ENCODE measurements at regions not wholly inside any gene's neighbourhood (a gene's known extent, or its start where the extent isn't known, plus 50 kb on each side); places are given as distances from the start of the nearest gene placed in this dataset.
"Not testable (repeated sequence)": the region's sequence is repeated elsewhere in the genome, so short reads cannot be mapped to it uniquely, and the experiment has no call there.

DNA sequence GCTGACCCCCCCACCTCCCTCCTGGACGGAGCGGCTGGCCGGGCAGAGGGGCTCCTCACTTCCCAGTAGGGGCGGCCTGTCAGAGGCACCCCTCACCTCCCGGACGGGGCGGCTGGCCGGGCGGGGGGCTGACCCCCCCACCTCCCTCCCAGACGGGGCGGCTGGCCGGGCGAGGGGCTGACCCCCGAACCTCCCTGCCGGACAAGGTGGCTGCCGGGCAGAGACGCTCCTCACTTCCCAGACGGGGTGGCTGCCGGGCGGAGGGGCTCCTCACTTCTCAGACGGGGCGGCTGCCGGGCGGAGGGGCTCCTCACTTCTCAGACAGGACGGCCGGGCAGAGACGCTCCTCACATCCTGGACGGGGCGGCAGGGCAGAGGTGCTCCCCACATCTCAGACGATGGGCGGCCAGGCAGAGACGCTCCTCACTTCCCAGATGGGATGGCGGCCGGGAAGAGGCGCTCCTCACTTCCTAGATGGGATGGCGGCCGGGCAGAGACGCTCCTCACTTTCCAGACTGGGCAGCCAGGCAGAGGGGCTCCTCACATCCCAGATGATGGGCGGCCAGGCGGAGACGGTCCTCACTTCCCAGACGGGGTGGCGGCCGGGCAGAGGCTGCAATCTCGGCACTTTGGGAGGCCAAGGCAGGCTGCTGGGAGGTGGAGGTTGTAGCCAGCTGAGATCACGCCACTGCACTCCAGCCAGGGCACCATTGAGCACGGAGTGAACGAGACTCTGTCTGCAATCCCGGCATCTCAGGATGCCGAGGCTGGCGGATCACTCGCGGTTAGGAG is 66.2 kb upstream of the PAPPA2 start:
- DNase-seq (ENCODE audit: low spot score in 2 of 2); intact Hi-C loops (cut with DNase I; ENCODE audit: low total_unique reads); H3K36me3 ChIP-seq: not testable (repeated sequence)

DNA sequence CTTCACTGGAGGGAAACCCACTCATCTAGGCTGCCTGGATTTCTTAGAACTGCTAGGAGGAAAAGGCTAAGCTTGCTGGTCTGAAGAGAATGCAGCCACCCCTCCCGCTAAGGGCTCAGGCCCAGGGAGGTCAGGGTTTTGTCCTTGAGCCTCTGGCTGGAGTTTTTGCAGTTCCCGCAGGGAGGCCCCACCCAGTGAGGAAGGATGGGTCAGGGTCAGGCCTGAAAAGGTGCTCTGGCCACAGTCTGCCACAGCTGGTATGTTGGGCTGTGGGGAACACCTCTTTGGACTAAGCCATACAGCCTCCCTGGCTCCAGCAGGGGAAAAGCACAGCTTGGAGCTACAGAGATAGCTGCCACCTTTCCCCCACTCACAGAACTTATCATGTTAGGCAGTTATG is 71.4 kb upstream of the PAPPA2 start:
- no peak overlapping the region for H3K4me3 ChIP-seq
- H3K27me3 ChIP-seq: no peaks in the 10 kb centered on the region
- TF ChIP-seq POLR2AphosphoS5 (IDR thresholded peaks at IDR 0.05): no peak
- TF ChIP-seq, protein P1, sequence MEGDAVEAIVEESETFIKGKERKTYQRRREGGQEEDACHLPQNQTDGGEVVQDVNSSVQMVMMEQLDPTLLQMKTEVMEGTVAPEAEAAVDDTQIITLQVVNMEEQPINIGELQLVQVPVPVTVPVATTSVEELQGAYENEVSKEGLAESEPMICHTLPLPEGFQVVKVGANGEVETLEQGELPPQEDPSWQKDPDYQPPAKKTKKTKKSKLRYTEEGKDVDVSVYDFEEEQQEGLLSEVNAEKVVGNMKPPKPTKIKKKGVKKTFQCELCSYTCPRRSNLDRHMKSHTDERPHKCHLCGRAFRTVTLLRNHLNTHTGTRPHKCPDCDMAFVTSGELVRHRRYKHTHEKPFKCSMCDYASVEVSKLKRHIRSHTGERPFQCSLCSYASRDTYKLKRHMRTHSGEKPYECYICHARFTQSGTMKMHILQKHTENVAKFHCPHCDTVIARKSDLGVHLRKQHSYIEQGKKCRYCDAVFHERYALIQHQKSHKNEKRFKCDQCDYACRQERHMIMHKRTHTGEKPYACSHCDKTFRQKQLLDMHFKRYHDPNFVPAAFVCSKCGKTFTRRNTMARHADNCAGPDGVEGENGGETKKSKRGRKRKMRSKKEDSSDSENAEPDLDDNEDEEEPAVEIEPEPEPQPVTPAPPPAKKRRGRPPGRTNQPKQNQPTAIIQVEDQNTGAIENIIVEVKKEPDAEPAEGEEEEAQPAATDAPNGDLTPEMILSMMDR (IDR thresholded peaks at IDR 0.05): no peak
- TF ChIP-seq POLR2A (IDR thresholded peaks at IDR 0.05): no peak
- no peak overlapping the region for H3K27ac ChIP-seq
- DNase-seq (ENCODE audit: low spot score in 2 of 2): no peak
- H3K9me3 ChIP-seq: peaks cover 0 to 4% of the 10 kb centered on the region in 2 donors
- no peaks in the 10 kb centered on the region for H3K4me1 ChIP-seq
- intact Hi-C loops (cut with DNase I; ENCODE audit: low total_unique reads): no loop called here
- no peaks in the 10 kb centered on the region for H3K36me3 ChIP-seq

More for the DNA sequence above, 66.2 kb upstream of the PAPPA2 start:
- H3K27ac ChIP-seq, H3K4me3 ChIP-seq, H3K4me1 ChIP-seq, H3K27me3 ChIP-seq, H3K9me3 ChIP-seq: not testable (repeated sequence)

DNA sequence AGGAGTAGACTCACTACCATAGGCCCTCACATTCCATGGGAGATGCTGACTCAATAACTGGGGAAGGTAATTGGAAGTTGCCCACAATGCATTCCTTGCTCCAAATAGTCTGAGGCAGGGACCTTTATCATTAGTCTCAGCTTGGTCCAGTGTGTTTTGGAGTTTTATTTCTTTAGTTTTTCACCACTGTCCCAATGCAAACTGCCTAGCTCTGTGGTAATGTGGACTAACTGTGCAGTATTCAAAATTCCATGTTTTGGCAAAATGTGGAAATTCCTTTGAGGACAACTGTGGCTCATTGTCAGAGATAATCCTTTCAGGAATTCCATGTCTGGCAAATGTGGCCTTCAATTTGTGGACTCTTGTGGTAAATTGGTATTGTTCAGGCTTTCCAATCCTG is 78.1 kb upstream of the PAPPA2 start:
- Histone ChIP-seq H3K36me3 (no peaks in the 10 kb centered on the region), H3K4me1 (no peaks in the 10 kb centered on the region), H3K27me3 (no peaks in the 10 kb centered on the region), H3K27ac (no peak overlapping the region), H3K4me3 (no peak overlapping the region), H3K9me3 (peaks cover 0 to 7% of the 10 kb centered on the region in 2 donors)
- no peak for TF ChIP-seq POLR2A (IDR thresholded peaks at IDR 0.05)
- intact Hi-C loops (cut with DNase I; ENCODE audit: low total_unique reads): loop anchor here (5.0 kb wide), 1 partner anchor 238 kb away; no protein-coding TSS in a partner anchor
- no peak for DNase-seq (ENCODE audit: low spot score in 2 of 2)

DNA sequence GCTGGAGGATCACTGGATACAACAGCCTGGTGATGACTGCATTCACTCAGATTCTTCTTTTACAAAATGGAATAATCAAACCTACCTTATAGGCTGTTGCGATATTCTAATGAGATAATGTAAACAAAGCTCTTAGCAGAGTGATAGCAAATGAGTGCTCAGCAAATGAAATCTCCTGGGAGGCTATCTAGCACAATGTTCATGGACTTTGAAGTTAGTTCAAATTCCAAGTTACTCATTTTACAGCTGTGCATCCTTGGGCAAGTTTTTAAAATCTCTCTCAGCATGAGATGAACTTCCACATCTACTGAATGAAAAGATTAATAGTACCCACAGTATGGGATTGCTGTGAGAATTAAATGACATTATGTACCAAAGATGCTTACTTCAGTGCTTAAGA is 80.8 kb upstream of the PAPPA2 start:
- Histone ChIP-seq H3K27me3 (no peaks in the 10 kb centered on the region), H3K4me1 (no peaks in the 10 kb centered on the region), H3K4me3 (no peak overlapping the region), H3K27ac (no peak overlapping the region), H3K36me3 (no peaks in the 10 kb centered on the region), H3K9me3 (peaks cover 0 to 7% of the 10 kb centered on the region in 2 donors)
- DNase-seq (ENCODE audit: low spot score in 2 of 2): no peak
- TF ChIP-seq, protein P1 (IDR thresholded peaks at IDR 0.05): no peak
- no peak for TF ChIP-seq POLR2AphosphoS5 (IDR thresholded peaks at IDR 0.05)
- no peak for TF ChIP-seq POLR2A (IDR thresholded peaks at IDR 0.05)
- intact Hi-C loops (cut with DNase I; ENCODE audit: low total_unique reads): no loop called here

DNA sequence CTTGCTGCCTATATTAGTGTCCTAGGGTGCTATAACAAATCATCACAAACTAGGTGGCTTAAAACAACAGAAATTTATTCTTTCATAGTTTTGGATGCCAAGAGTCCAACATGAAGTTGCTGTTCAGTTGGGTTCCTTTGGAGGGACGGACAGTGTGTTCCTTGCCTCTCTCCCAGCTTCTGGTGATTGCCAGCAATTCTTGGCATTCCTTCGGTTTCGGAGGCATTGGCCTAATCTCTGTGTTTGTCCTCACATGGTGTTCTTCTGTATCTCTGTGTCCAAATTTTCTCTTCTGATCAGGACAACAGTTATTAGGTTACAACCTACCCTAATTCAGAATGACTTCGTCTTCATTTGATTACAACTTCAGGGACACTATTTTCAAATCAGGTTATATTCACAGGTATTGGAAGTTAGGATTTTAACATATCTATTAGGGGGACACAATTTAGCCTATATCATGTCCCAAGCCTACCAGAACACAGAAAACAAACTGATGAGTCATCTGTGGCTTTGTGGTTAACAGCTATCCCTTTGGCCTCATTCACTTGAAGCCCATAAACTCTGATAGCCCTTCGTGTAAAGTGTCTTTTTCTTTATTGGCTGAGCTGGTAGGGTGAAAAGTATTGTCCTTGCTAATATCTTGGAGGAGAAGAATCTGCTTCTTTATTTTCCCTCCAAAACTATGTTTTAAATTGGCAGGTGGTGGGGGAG is 83.2 kb upstream of the PAPPA2 start:
- TF ChIP-seq, protein P1 (IDR thresholded peaks at IDR 0.05): no peak
- no peak for TF ChIP-seq POLR2AphosphoS5 (IDR thresholded peaks at IDR 0.05)
- no peak for TF ChIP-seq POLR2A (IDR thresholded peaks at IDR 0.05)
- intact Hi-C loops (cut with DNase I; ENCODE audit: low total_unique reads): no loop called here

DNA sequence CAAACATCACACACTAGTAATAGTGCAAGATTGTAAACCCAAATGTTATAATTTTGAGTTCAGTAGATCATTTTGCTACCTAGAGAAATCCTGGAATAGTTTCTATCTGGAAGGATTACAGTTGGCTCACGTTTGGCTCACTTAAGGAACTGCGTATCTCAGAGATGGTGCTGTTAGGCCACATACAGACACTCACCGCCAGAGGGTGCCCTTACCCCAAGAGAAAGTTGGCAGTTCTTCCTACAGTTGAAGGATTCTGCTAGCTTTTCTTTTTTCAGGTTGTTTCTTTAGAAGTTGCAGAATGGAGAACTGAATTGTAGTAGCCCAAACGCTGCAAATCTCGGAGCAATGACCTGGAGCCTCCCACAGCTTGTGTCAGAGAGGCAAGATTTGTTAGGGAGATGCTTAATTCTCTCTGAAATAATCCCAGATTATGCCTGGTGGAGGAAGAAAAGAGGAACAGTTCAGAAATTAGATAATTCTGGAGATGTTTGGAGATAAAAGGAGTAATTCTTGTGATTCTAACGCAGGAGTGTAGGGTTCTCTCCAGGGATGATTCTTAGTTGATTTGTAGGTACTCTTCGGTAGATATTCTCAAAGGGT is 87.9 kb upstream of the PAPPA2 start:
- Histone ChIP-seq H3K36me3 (no peaks in the 10 kb centered on the region), H3K27ac (no peak overlapping the region), H3K4me3 (no peak overlapping the region), H3K27me3 (no peaks in the 10 kb centered on the region), H3K9me3 (no peaks in the 10 kb centered on the region), H3K4me1 (no peaks in the 10 kb centered on the region)
- TF ChIP-seq POLR2A (IDR thresholded peaks at IDR 0.05): no peak
- TF ChIP-seq, protein P1 (IDR thresholded peaks at IDR 0.05): peak; percentile 58 to 83 (median 74)
- intact Hi-C loops (cut with DNase I; ENCODE audit: low total_unique reads): no loop called here
- peak; percentile 46 to 76 for DNase-seq (ENCODE audit: low spot score in 2 of 2)

More for the DNA sequence above, 83.2 kb upstream of the PAPPA2 start:
- no peaks in the 10 kb centered on the region for H3K36me3 ChIP-seq
- H3K4me3 ChIP-seq: no peak overlapping the region
- H3K27ac ChIP-seq: no peak overlapping the region
- H3K27me3 ChIP-seq: no peaks in the 10 kb centered on the region
- no peak for DNase-seq (ENCODE audit: low spot score in 2 of 2)
- no peaks in the 10 kb centered on the region for H3K9me3 ChIP-seq
- no peaks in the 10 kb centered on the region for H3K4me1 ChIP-seq

Data from breast epithelium (tissue), 4 donors.